ENCODE measurements at regions not wholly inside any gene's neighbourhood (a gene's known extent, or its start where the extent isn't known, plus 50 kb on each side); places are given as distances from the start of the nearest gene placed in this dataset.

DNA sequence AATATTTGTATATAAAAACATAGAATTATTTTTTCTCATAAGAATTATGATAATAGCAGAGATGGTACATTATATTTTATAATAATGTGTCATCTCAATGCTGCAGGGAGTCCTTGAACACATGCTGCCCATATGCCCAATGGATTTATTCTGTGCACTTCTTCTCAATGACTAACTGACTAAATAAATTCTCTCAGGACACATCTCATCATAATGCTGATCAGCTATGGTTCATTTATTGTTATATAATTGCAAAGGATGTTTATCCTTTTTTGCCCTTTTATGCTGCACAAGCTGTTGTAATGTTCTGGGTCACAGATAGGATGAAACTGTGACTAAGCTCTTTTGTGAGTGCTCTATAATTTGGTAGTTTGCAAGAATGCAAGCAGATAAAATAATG, 1273.3 kb upstream of the ATXN8OS start:
- Histone ChIP-seq H3K4me2 (no peak overlapping the region), H3K27me3 (ENCODE audit: insufficient read depth) (no peaks in the 10 kb centered on the region), H3K9me3 (no peaks in the 10 kb centered on the region), H3K4me3 (ENCODE audit: low read depth in 2 of 2, low read length in 1 of 2) (no peak overlapping the region), H3K9ac (no peak overlapping the region), H3K79me2 (ENCODE audit: insufficient read depth) (no peaks in the 10 kb centered on the region), H3K36me3 (replicated peaks in 1 of 2; ENCODE audit: control insufficient read depth in 1 of 2, insufficient read depth in 2 of 2, low read length in 1 of 2) (no peaks in the 10 kb centered on the region), H3K4me1 (ENCODE audit: control insufficient read depth in 1 of 2, insufficient read depth in 2 of 2, low read depth in 1 of 2, low read length in 1 of 2) (no peaks in the 10 kb centered on the region), H4K20me1 (ENCODE audit: insufficient read depth) (no peaks in the 10 kb centered on the region), H2AFZ (ENCODE audit: low read depth) (no peak overlapping the region), H3F3A (replicated peaks; ENCODE audit: insufficient read depth) (no peaks in the 10 kb centered on the region), H3K9me2 (no peaks in the 10 kb centered on the region), H3K27ac (ENCODE audit: low read depth in 2 of 2, low read length in 1 of 2) (no peak overlapping the region)
- DNase-seq: no peak
- ChIA-PET CTCF (interaction anchor here (1.6 kb wide), 1 partner anchor 93 kb away, joined by 6 read pairs; no protein-coding TSS in a partner anchor), POLR2A (no interaction called here)
- TF ChIP-seq TEAD4 (IDR thresholded peaks at IDR 0.05; ENCODE audit: borderline replicate concordance, insufficient read depth) (no peak), ELF1 (IDR thresholded peaks at IDR 0.05) (no peak), GABPA (IDR thresholded peaks at IDR 0.05; ENCODE audit: low read depth) (no peak), RXRA (IDR thresholded peaks at IDR 0.05; ENCODE audit: borderline replicate concordance, low read depth) (no peak)

DNA sequence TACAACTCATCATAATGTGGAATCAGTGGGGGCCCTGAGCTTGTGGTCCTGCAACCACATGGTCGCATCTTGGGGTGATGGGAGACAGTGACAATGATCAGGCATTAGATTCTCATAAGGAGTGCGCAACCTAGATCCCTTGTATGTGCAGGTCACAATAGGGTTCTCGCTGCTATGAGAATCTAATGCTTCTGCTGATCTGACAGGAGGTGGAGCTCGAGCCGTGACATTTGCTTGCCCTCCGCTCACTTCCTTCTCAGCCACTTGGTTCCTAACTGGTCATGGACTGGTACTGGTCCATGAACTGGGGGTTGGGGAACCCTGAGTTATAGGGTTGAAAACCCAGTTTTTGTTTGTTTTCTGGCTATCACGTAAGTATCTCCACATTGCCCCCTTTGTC, 1290.9 kb upstream of the ATXN8OS start:
- Histone ChIP-seq H3K9me3 (no peaks in the 10 kb centered on the region), H3K4me1 (ENCODE audit: control insufficient read depth in 1 of 2, insufficient read depth in 2 of 2, low read depth in 1 of 2, low read length in 1 of 2) (no peaks in the 10 kb centered on the region), H3K27ac (ENCODE audit: low read depth in 2 of 2, low read length in 1 of 2) (no peak overlapping the region), H3K9me2 (no peaks in the 10 kb centered on the region), H3K4me3 (ENCODE audit: low read depth in 2 of 2, low read length in 1 of 2) (no peak overlapping the region), H3K36me3 (replicated peaks in 1 of 2; ENCODE audit: control insufficient read depth in 1 of 2, insufficient read depth in 2 of 2, low read length in 1 of 2) (no peaks in the 10 kb centered on the region), H3F3A (replicated peaks; ENCODE audit: insufficient read depth) (no peaks in the 10 kb centered on the region), H4K20me1 (ENCODE audit: insufficient read depth) (no peaks in the 10 kb centered on the region), H3K79me2 (ENCODE audit: insufficient read depth) (no peaks in the 10 kb centered on the region), H3K9ac (no peak overlapping the region), H3K4me2 (no peak overlapping the region), H3K27me3 (ENCODE audit: insufficient read depth) (no peaks in the 10 kb centered on the region), H2AFZ (ENCODE audit: low read depth) (no peak overlapping the region)
- POLR2A ChIA-PET: no interaction called here
- 80% methylated on average over 6 of the region's 7 CpGs for WGBS (ENCODE audit: low lambda C conversion rate)
- DNase-seq: no peak
- TF ChIP-seq SMC3 (IDR thresholded peaks at IDR 0.05; ENCODE audit: low read depth, low read length) (no peak), NFIC (IDR thresholded peaks at IDR 0.05; ENCODE audit: borderline replicate concordance) (no peak), RXRA (IDR thresholded peaks at IDR 0.05; ENCODE audit: borderline replicate concordance, low read depth) (no peak), EP300 (IDR thresholded peaks at IDR 0.05; ENCODE audit: borderline replicate concordance in 1 of 2, low read depth in 1 of 2, low read length in 1 of 2) (no peak), FOSL2 (IDR thresholded peaks at IDR 0.05; ENCODE audit: borderline replicate concordance, low read depth) (no peak), PBX3 (IDR thresholded peaks at IDR 0.05) (no peak), FOXJ3 (CRISPR knock-in tag; IDR thresholded peaks at IDR 0.05) (no peak), YY1 (IDR thresholded peaks at IDR 0.05; ENCODE audit: low read depth) (no peak)
- CTCF ChIA-PET: no interaction called here

DNA sequence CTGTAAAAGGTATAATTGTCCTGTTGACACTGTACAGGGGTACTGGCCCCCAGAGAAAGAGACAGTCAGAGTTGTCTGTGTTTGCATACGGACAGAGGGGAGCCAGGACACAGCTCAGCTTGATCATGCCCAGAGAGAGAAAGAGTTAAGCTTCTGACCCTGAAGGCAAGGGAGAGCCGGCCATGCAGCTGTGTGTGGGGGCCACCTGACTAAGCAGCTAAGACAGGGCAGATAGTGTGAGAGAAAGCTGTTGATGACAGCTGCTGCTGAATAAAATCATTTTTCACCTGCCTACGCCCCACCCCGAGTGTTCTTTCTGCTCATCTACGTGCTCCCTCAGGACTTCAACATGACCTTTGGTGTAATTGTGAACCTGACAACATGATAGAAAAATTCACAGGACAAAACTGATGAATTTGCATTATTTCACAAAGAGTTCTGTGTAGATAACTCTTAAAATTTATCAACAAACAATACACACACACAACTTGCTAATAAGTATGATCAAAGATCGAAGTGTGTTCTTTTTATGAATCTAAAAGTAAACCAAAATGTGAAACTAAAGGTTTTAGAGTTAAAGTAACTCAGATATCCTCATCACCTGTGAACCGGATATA, 1294.3 kb upstream of the ATXN8OS start:
- Histone ChIP-seq H4K20me1 (ENCODE audit: insufficient read depth) (no peaks in the 10 kb centered on the region), H3K9me2 (no peaks in the 10 kb centered on the region), H3K4me1 (ENCODE audit: control insufficient read depth in 1 of 2, insufficient read depth in 2 of 2, low read depth in 1 of 2, low read length in 1 of 2) (no peaks in the 10 kb centered on the region), H2AFZ (ENCODE audit: low read depth) (no peak overlapping the region), H3K9me3 (no peaks in the 10 kb centered on the region), H3K4me2 (no peak overlapping the region), H3F3A (replicated peaks; ENCODE audit: insufficient read depth) (no peaks in the 10 kb centered on the region), H3K36me3 (replicated peaks in 1 of 2; ENCODE audit: control insufficient read depth in 1 of 2, insufficient read depth in 2 of 2, low read length in 1 of 2) (no peaks in the 10 kb centered on the region), H3K79me2 (ENCODE audit: insufficient read depth) (no peaks in the 10 kb centered on the region), H3K27ac (ENCODE audit: low read depth in 2 of 2, low read length in 1 of 2) (no peak overlapping the region), H3K9ac (no peak overlapping the region), H3K27me3 (ENCODE audit: insufficient read depth) (no peaks in the 10 kb centered on the region), H3K4me3 (ENCODE audit: low read depth in 2 of 2, low read length in 1 of 2) (no peak overlapping the region)
- DNase-seq: no peak
- ChIA-PET POLR2A (no interaction called here), CTCF (no interaction called here)
- WGBS (ENCODE audit: low lambda C conversion rate): 47% methylated on average over 7 of the region's 7 CpGs
- TF ChIP-seq, protein P1, sequence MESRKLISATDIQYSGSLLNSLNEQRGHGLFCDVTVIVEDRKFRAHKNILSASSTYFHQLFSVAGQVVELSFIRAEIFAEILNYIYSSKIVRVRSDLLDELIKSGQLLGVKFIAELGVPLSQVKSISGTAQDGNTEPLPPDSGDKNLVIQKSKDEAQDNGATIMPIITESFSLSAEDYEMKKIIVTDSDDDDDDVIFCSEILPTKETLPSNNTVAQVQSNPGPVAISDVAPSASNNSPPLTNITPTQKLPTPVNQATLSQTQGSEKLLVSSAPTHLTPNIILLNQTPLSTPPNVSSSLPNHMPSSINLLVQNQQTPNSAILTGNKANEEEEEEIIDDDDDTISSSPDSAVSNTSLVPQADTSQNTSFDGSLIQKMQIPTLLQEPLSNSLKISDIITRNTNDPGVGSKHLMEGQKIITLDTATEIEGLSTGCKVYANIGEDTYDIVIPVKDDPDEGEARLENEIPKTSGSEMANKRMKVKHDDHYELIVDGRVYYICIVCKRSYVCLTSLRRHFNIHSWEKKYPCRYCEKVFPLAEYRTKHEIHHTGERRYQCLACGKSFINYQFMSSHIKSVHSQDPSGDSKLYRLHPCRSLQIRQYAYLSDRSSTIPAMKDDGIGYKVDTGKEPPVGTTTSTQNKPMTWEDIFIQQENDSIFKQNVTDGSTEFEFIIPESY (IDR thresholded peaks at IDR 0.05; ENCODE audit: borderline replicate concordance, low read depth): no peak
- TF ChIP-seq FOXM1 (IDR thresholded peaks at IDR 0.05; ENCODE audit: low read depth): no peak
- no peak for TF ChIP-seq EZH2phosphoT487 (IDR thresholded peaks at IDR 0.05; ENCODE audit: borderline replicate concordance, low read depth)
- TF ChIP-seq GABPA (IDR thresholded peaks at IDR 0.05; ENCODE audit: low read depth): no peak
- no peak for TF ChIP-seq USF2 (IDR thresholded peaks at IDR 0.05; ENCODE audit: borderline replicate concordance, low read depth, low read length)
- no peak for TF ChIP-seq MEF2A (IDR thresholded peaks at IDR 0.05; ENCODE audit: borderline replicate concordance, low read depth)
- TF ChIP-seq CHD2 (IDR thresholded peaks at IDR 0.05; ENCODE audit: low read length, partially characterized antibody): no peak
- no peak for TF ChIP-seq MXI1 (IDR thresholded peaks at IDR 0.05; ENCODE audit: low read depth, low read length)
- no peak for TF ChIP-seq SMC3 (IDR thresholded peaks at IDR 0.05; ENCODE audit: low read depth, low read length)
- no peak for TF ChIP-seq TAF1 (IDR thresholded peaks at IDR 0.05; ENCODE audit: borderline replicate concordance, low read depth, low read length)

Data from SK-N-SH (cell line).